Tibial nerve (tissue), 4 donors: ENCODE measurements at regions not wholly inside any gene's neighbourhood (a gene's known extent, or its start where the extent isn't known, plus 50 kb on each side); places are given as distances from the start of the nearest gene placed in this dataset.

Experiments
- EP300 ChIP-seq, 2 donors: sonication (generic); formaldehyde crosslinking; IDR thresholded peaks; one replicate each; pipeline ENCODE4 v1.6.1; 2017; ENCODE audit warnings: antibody characterized with exemption in 2 of 2, mild to moderate bottlenecking in 1 of 2
- POLR2A ChIP-seq, 2 donors: fragments of 450-650 bp; IDR thresholded peaks; one replicate each; pipeline ENCODE4 v1.6.1; 2017; ENCODE audit warnings: antibody characterized with exemption in 2 of 2, mild to moderate bottlenecking in 2 of 2, moderate library complexity in 2 of 2
- TF ChIP-seq, protein P1 (sequence below), 5 experiments: fragments of 200-600 bp in 3 of 5; fragments of 450-650 bp in 2 of 5; sonication (generic) in 3 of 5; IDR thresholded peaks; one replicate each; pipeline ENCODE4 v1.5.1; 2016 to 2019; ENCODE audit warnings: antibody characterized with exemption in 5 of 5, mild to moderate bottlenecking in 3 of 5, moderate library complexity in 2 of 5

DNA sequence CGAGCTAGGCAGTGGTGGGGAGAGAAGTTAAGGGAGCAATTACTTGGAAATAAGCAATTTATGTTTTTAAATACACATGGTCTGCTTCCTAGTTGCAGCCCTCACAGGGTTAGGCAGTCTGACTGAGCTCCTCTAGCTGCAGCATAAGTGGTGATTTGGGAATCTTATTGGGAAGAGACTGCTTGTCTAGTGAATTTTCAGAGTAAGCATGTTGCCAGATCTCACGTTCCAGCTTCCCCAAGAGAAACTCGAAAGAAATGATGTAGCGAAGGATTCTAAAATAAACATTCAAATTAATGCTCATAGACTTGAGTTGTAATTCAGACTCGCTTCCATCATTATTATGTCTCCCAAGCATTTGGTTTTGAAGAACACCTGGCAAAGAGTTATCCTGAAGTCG, 440.2 kb downstream of the ATP23 start:
- TF ChIP-seq, protein P1, sequence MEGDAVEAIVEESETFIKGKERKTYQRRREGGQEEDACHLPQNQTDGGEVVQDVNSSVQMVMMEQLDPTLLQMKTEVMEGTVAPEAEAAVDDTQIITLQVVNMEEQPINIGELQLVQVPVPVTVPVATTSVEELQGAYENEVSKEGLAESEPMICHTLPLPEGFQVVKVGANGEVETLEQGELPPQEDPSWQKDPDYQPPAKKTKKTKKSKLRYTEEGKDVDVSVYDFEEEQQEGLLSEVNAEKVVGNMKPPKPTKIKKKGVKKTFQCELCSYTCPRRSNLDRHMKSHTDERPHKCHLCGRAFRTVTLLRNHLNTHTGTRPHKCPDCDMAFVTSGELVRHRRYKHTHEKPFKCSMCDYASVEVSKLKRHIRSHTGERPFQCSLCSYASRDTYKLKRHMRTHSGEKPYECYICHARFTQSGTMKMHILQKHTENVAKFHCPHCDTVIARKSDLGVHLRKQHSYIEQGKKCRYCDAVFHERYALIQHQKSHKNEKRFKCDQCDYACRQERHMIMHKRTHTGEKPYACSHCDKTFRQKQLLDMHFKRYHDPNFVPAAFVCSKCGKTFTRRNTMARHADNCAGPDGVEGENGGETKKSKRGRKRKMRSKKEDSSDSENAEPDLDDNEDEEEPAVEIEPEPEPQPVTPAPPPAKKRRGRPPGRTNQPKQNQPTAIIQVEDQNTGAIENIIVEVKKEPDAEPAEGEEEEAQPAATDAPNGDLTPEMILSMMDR (IDR thresholded peaks at IDR 0.05) = no peak
- TF ChIP-seq POLR2A (IDR thresholded peaks at IDR 0.05) (no peak), EP300 (IDR thresholded peaks at IDR 0.05) (no peak)
